ENCODE measurements at regions not wholly inside any gene's neighbourhood (a gene's known extent, or its start where the extent isn't known, plus 50 kb on each side); places are given as distances from the start of the nearest gene placed in this dataset.

DNA sequence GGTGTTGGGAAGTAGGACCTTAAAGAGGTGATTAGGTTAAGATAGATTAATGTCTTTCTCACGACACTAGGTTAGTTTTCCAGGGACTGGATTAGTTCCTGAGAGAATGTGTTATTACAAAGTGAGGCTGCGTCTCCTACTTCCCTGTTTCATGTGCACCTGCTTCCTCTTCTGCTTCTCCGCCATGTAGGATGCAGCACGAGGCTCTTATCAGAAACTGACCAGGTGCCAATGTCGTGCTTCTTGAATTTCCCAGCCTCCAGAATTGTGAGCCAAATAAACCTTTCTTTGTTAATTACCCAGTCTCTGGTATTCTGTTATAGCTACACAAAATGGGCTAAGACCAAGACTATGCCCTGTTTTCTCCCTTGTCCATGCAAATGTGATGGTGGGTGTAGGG, 152.2 kb upstream of the LMO4 start:
- TF ChIP-seq ZNF274 (IDR thresholded peaks at IDR 0.05; ENCODE audit: borderline replicate concordance, low read depth, low read length) (no peak), TAF15 (IDR thresholded peaks at IDR 0.05; ENCODE audit: low read depth, low read length) (no peak), POLR2AphosphoS5 (IDR thresholded peaks at IDR 0.05; ENCODE audit: control insufficient read depth, insufficient read depth, low read depth, low read length) (no peak), EP300 (IDR thresholded peaks at IDR 0.05; ENCODE audit: low read length) (no peak)
- TF ChIP-seq, protein P1, sequence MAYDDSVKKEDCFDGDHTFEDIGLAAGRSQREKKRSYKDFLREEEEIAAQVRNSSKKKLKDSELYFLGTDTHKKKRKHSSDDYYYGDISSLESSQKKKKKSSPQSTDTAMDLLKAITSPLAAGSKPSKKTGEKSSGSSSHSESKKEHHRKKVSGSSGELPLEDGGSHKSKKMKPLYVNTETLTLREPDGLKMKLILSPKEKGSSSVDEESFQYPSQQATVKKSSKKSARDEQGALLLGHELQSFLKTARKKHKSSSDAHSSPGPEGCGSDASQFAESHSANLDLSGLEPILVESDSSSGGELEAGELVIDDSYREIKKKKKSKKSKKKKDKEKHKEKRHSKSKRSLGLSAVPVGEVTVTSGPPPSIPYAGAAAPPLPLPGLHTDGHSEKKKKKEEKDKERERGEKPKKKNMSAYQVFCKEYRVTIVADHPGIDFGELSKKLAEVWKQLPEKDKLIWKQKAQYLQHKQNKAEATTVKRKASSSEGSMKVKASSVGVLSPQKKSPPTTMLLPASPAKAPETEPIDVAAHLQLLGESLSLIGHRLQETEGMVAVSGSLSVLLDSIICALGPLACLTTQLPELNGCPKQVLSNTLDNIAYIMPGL (CRISPR knock-in tag; IDR thresholded peaks at IDR 0.05): no peak
- TF ChIP-seq, protein P2, sequence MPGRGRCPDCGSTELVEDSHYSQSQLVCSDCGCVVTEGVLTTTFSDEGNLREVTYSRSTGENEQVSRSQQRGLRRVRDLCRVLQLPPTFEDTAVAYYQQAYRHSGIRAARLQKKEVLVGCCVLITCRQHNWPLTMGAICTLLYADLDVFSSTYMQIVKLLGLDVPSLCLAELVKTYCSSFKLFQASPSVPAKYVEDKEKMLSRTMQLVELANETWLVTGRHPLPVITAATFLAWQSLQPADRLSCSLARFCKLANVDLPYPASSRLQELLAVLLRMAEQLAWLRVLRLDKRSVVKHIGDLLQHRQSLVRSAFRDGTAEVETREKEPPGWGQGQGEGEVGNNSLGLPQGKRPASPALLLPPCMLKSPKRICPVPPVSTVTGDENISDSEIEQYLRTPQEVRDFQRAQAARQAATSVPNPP (IDR thresholded peaks at IDR 0.05; ENCODE audit: borderline replicate concordance, insufficient read depth, insufficient read length): no peak
